Loucy (cell line): ENCODE measurements at regions not wholly inside any gene's neighbourhood (a gene's known extent, or its start where the extent isn't known, plus 50 kb on each side); places are given as distances from the start of the nearest gene placed in this dataset.

ENCODE experiments used
- H2AFZ ChIP-seq: fragments of 200-600 bp; sonication (generic); 2 replicates; pipeline ENCODE4 v1.6.0; 2016; ENCODE audit warnings: antibody characterized with exemption, mild to moderate bottlenecking, low read length, moderate library complexity
- H3F3A ChIP-seq: fragments of 200-600 bp; 2 replicates; pipeline ENCODE4 v1.6.0; 2016; ENCODE audit warnings: antibody characterized with exemption, low read depth, mild to moderate bottlenecking
- H3K27me3 ChIP-seq: fragments of 200-600 bp; sonication (generic); 2 replicates; pipeline ENCODE4 v1.6.1; 2014; ENCODE audit warnings: low read length, mild to moderate bottlenecking; ENCODE audit not compliant: insufficient read depth, poor library complexity, severe bottlenecking
- H3K36me3 ChIP-seq: fragments of 200-600 bp; sonication (generic); 2 replicates; pipeline ENCODE4 v1.6.1; 2016; ENCODE audit warnings: low read length; ENCODE audit not compliant: insufficient read depth
- H3K4me1 ChIP-seq: fragments of 200-600 bp; sonication (generic); 2 replicates; pipeline ENCODE4 v1.5.1; 2014; ENCODE audit warnings: low read length, mild to moderate bottlenecking; ENCODE audit not compliant: insufficient read depth, poor library complexity, severe bottlenecking
- H3K4me2 ChIP-seq: fragments of 200-600 bp; sonication (generic); 2 replicates; pipeline ENCODE4 v1.6.0; 2014; ENCODE audit warnings: antibody characterized with exemption, low read length, low read depth, mild to moderate bottlenecking; ENCODE audit not compliant: poor library complexity, severe bottlenecking
- H3K4me3 ChIP-seq: fragments of 200-600 bp; sonication (generic); 2 replicates; pipeline ENCODE4 v1.5.1; 2014; ENCODE audit warnings: low read length, mild to moderate bottlenecking, mixed read lengths; ENCODE audit not compliant: poor library complexity, severe bottlenecking
- H3K79me2 ChIP-seq: fragments of 200-600 bp; sonication (generic); 2 replicates; pipeline ENCODE4 v1.6.1; 2014; ENCODE audit warnings: low read length; ENCODE audit not compliant: insufficient read depth
- H3K9ac ChIP-seq: fragments of 200-600 bp; sonication (generic); 2 replicates; pipeline ENCODE4 v1.6.0; 2014; ENCODE audit warnings: mild to moderate bottlenecking, low read depth, low read length, moderate library complexity; ENCODE audit not compliant: poor library complexity, severe bottlenecking
- H3K9me2 ChIP-seq: fragments of 200-600 bp; sonication (generic); replicated peaks from 2 replicates; pipeline ENCODE4 v1.6.1; 2016; ENCODE audit warnings: low read depth, low read length, mixed read lengths
- H3K9me3 ChIP-seq: fragments of 200-600 bp; sonication (generic); 2 replicates; pipeline ENCODE4 v1.6.1; 2014; ENCODE audit warnings: mild to moderate bottlenecking, antibody characterized with exemption, low read length, low read depth; ENCODE audit not compliant: insufficient read depth
- H4K20me1 ChIP-seq: fragments of 200-600 bp; sonication (generic); 2 replicates; pipeline ENCODE4 v1.6.0; 2014; ENCODE audit warnings: antibody characterized with exemption, low read length, mild to moderate bottlenecking; ENCODE audit not compliant: insufficient read depth, poor library complexity, severe bottlenecking
- CTCF ChIP-seq: fragments of 200-600 bp; sonication (generic); conservative IDR thresholded peaks from 2 replicates; pipeline ENCODE4 v1.5.1; 2014; ENCODE audit warnings: mild to moderate bottlenecking, antibody characterized with exemption, low read length
- EZH2phosphoT487 ChIP-seq: fragments of 200-600 bp; IDR thresholded peaks from 2 replicates; pipeline ENCODE4 v1.6.1; 2018; ENCODE audit warnings: antibody characterized with exemption, mild to moderate bottlenecking, moderate library complexity, borderline replicate concordance

- Histone ChIP-seq H3K36me3 (no peaks in the 10 kb centered on the region), H3K4me1 (no peaks in the 10 kb centered on the region), H3K4me2 (no peak overlapping the region), H3K4me3 (no peak overlapping the region), H3K9me3 (no peaks in the 10 kb centered on the region), H3K27me3 (no peaks in the 10 kb centered on the region), H3K9me2 (no peaks in the 10 kb centered on the region), H3F3A (no peaks in the 10 kb centered on the region), H3K9ac (no peak overlapping the region), H4K20me1 (no peaks in the 10 kb centered on the region), H2AFZ (no peak overlapping the region), H3K79me2 (no peaks in the 10 kb centered on the region)
- TF ChIP-seq CTCF (no peak), EZH2phosphoT487 (no peak)
Observed at GRCh38 chr2:188129677-188130076, 162.0 kb upstream of the GULP1 start.

GRCh38 chr2:188130317-188130716 is 161.4 kb upstream of the GULP1 start:
- Histone ChIP-seq H2AFZ (no peak overlapping the region), H3K9ac (no peak overlapping the region), H3K4me3 (no peak overlapping the region), H3K9me2 (no peaks in the 10 kb centered on the region), H3K79me2 (no peaks in the 10 kb centered on the region), H3K4me2 (no peak overlapping the region), H3K9me3 (no peaks in the 10 kb centered on the region), H3K4me1 (no peaks in the 10 kb centered on the region), H3K27me3 (no peaks in the 10 kb centered on the region), H3F3A (no peaks in the 10 kb centered on the region), H4K20me1 (no peaks in the 10 kb centered on the region), H3K36me3 (no peaks in the 10 kb centered on the region)
- no peak for TF ChIP-seq CTCF
- no peak for TF ChIP-seq EZH2phosphoT487

- no peaks in the 10 kb centered on the region for H3K9me2 ChIP-seq
- no peaks in the 10 kb centered on the region for H4K20me1 ChIP-seq
- no peak overlapping the region for H3K4me3 ChIP-seq
- H2AFZ ChIP-seq: no peak overlapping the region
- H3K9ac ChIP-seq: no peak overlapping the region
- TF ChIP-seq CTCF (no peak), EZH2phosphoT487 (no peak)
- no peaks in the 10 kb centered on the region for H3F3A ChIP-seq
- H3K4me1 ChIP-seq: no peaks in the 10 kb centered on the region
- H3K79me2 ChIP-seq: no peaks in the 10 kb centered on the region
- no peaks in the 10 kb centered on the region for H3K36me3 ChIP-seq
- H3K27me3 ChIP-seq: no peaks in the 10 kb centered on the region
- no peak overlapping the region for H3K4me2 ChIP-seq
- H3K9me3 ChIP-seq: no peaks in the 10 kb centered on the region
Observed at GRCh38 chr2:188131281-188131680, 160.4 kb upstream of the GULP1 start.
